Fibroblast of skin of back (primary cell): ENCODE measurements at regions not wholly inside any gene's neighbourhood (a gene's known extent, or its start where the extent isn't known, plus 50 kb on each side); places are given as distances from the start of the nearest gene placed in this dataset.
"Not testable (repeated sequence)": the region's sequence is repeated elsewhere in the genome, so short reads cannot be mapped to it uniquely, and the experiment has no call there.

Source experiments
- DNase-seq: peaks from one replicate; pipeline ENCODE4 v3.0.0-alpha.2; 2013

- DNase-seq: no peak
Observed at GRCh38 chr1:70674941-70675685, 264.0 kb downstream of the CTH start.

- DNase-seq: no peak
Observed at GRCh38 chr1:70675737-70676156, 264.7 kb downstream of the CTH start.

- DNase-seq: peak; percentile 63
Observed at GRCh38 chr1:70685300-70686286, 274.5 kb downstream of the CTH start.

- no peak for DNase-seq
Observed at GRCh38 chr1:70688580-70688979, 277.5 kb downstream of the CTH start.

- DNase-seq: no peak
Observed at GRCh38 chr1:70706381-70707037, 295.4 kb downstream of the CTH start.

- DNase-seq: no peak
Observed at GRCh38 chr1:70707214-70707613, 296.1 kb downstream of the CTH start.

GRCh38 chr1:70714149-70714548 lies 303.1 kb downstream of the CTH start:
- no peak for DNase-seq

GRCh38 chr1:70717211-70717610 lies 306.1 kb downstream of the CTH start:
- DNase-seq: no peak

- DNase-seq: no peak
Observed at GRCh38 chr1:70717656-70718055, 306.6 kb downstream of the CTH start.

GRCh38 chr1:70718086-70718630 lies 307.1 kb downstream of the CTH start:
- peak; percentile 68 for DNase-seq

- DNase-seq: no peak
Observed at GRCh38 chr1:70719154-70719553, 308.1 kb downstream of the CTH start.

- DNase-seq: no peak
Observed at GRCh38 chr1:70720109-70720508, 309.0 kb downstream of the CTH start.

- DNase-seq: no peak
Observed at GRCh38 chr1:70720521-70720920, 309.5 kb downstream of the CTH start.

- no peak for DNase-seq
Observed at GRCh38 chr1:70727886-70728489, 316.9 kb downstream of the CTH start.

GRCh38 chr1:70736518-70736917 lies 311.1 kb downstream of the PTGER3 start:
- not testable (repeated sequence) for DNase-seq

GRCh38 chr1:70737125-70737524 lies 310.5 kb downstream of the PTGER3 start:
- no peak for DNase-seq

- no peak for DNase-seq
Observed at GRCh38 chr1:70738624-70739023, 309.0 kb downstream of the PTGER3 start.

GRCh38 chr1:70745199-70745598 lies 302.4 kb downstream of the PTGER3 start:
- DNase-seq: peak; percentile 30

- not testable (repeated sequence) for DNase-seq
Observed at GRCh38 chr1:70746062-70746461, 301.6 kb downstream of the PTGER3 start.

GRCh38 chr1:70747123-70747522 lies 300.5 kb downstream of the PTGER3 start:
- not testable (repeated sequence) for DNase-seq

GRCh38 chr1:70751676-70752287 lies 295.8 kb downstream of the PTGER3 start:
- not testable (repeated sequence) for DNase-seq

- no peak for DNase-seq
Observed at GRCh38 chr1:70754701-70755100, 292.9 kb downstream of the PTGER3 start.
